ENCODE measurements at regions not wholly inside any gene's neighbourhood (a gene's known extent, or its start where the extent isn't known, plus 50 kb on each side); places are given as distances from the start of the nearest gene placed in this dataset.

DNA sequence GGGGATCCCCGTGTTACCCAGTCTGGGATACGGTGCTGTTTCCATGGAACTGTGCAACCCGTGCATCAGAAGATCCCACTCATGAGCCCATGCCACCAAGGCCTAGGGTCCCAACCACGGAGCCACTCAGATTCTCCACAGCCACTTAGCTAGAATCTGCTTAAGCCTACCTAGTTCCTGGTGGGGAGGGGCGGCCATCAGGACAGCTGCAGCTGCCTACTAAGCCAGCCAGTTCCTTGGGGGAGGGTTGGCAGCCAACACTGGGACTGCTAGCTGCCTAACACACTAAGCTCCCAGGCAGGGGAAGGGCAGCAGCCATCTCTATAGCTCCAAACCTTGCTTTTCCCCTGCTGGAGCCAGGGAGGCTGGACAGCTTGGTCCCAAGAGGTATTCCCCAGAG, 549.2 kb upstream of the BRINP3 start:
- no peak for TF ChIP-seq EZH2phosphoT487 (IDR thresholded peaks at IDR 0.05; ENCODE audit: borderline replicate concordance, low read length)
- TF ChIP-seq, protein P1, sequence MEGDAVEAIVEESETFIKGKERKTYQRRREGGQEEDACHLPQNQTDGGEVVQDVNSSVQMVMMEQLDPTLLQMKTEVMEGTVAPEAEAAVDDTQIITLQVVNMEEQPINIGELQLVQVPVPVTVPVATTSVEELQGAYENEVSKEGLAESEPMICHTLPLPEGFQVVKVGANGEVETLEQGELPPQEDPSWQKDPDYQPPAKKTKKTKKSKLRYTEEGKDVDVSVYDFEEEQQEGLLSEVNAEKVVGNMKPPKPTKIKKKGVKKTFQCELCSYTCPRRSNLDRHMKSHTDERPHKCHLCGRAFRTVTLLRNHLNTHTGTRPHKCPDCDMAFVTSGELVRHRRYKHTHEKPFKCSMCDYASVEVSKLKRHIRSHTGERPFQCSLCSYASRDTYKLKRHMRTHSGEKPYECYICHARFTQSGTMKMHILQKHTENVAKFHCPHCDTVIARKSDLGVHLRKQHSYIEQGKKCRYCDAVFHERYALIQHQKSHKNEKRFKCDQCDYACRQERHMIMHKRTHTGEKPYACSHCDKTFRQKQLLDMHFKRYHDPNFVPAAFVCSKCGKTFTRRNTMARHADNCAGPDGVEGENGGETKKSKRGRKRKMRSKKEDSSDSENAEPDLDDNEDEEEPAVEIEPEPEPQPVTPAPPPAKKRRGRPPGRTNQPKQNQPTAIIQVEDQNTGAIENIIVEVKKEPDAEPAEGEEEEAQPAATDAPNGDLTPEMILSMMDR (IDR thresholded peaks at IDR 0.05; ENCODE audit: low read depth, low read length, poor library complexity, severe bottlenecking): no peak
- no peak overlapping the region for H3K4me2 ChIP-seq (ENCODE audit: low read length)
- H4K20me1 ChIP-seq (ENCODE audit: control insufficient read depth, insufficient read depth, low read depth, low read length): no peaks in the 10 kb centered on the region
- H3K79me2 ChIP-seq (ENCODE audit: control insufficient read depth, low read length): no peaks in the 10 kb centered on the region
- no peaks in the 10 kb centered on the region for H3F3A ChIP-seq (ENCODE audit: control insufficient read depth, insufficient read depth)
- H3K4me1 ChIP-seq (ENCODE audit: control insufficient read depth, low read length): no peaks in the 10 kb centered on the region
- no peaks in the 10 kb centered on the region for H3K36me3 ChIP-seq (ENCODE audit: control insufficient read depth, low read length)
- H3K4me3 ChIP-seq (ENCODE audit: low read length): no peak overlapping the region
- H3K27ac ChIP-seq (ENCODE audit: low read depth, low read length): no peak overlapping the region
- no peaks in the 10 kb centered on the region for H3K27me3 ChIP-seq (ENCODE audit: control insufficient read depth, low read length)
- no peaks in the 10 kb centered on the region for H3K9me2 ChIP-seq (replicated peaks; ENCODE audit: control insufficient read depth, low read length)
- peaks cover 5% of the 10 kb centered on the region; the same call in 1 of the 2 replicates for H3K9me3 ChIP-seq (ENCODE audit: control insufficient read depth, insufficient read depth, low read length)

DNA sequence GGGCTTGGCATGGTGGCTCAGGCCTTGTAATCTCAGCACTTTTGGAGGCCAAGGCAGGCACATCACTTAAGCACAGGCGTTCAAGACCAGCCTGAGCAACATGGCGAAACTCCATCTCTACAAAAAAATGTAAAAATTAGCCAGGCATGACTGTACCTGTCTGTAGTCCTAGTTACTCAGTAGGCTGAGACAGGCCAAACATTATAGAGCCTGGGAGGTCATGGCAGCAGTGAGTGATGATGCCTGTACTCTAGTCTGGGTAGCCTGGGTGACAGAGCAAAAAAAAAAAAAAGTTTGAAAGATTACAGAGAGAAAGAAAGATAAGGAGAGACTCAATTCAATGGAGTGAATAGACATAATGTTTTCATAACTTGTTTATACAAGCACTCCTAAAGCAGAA, 556.5 kb upstream of the BRINP3 start:
- H3K79me2 ChIP-seq (ENCODE audit: control insufficient read depth, low read length): no peaks in the 10 kb centered on the region
- H3K9me3 ChIP-seq (ENCODE audit: control insufficient read depth, insufficient read depth, low read length): no peaks in the 10 kb centered on the region
- H3K27me3 ChIP-seq (ENCODE audit: control insufficient read depth, low read length): no peaks in the 10 kb centered on the region
- H3K9me2 ChIP-seq (replicated peaks; ENCODE audit: control insufficient read depth, low read length): no peaks in the 10 kb centered on the region
- no peaks in the 10 kb centered on the region for H3K36me3 ChIP-seq (ENCODE audit: control insufficient read depth, low read length)
- H3K4me1 ChIP-seq (ENCODE audit: control insufficient read depth, low read length): no peaks in the 10 kb centered on the region
- no peak overlapping the region for H3K27ac ChIP-seq (ENCODE audit: low read depth, low read length)
- no peak overlapping the region for H3K4me2 ChIP-seq (ENCODE audit: low read length)
- TF ChIP-seq, protein P1 (IDR thresholded peaks at IDR 0.05; ENCODE audit: low read depth, low read length, poor library complexity, severe bottlenecking): no peak
- TF ChIP-seq EZH2phosphoT487 (IDR thresholded peaks at IDR 0.05; ENCODE audit: borderline replicate concordance, low read length): no peak
- no peaks in the 10 kb centered on the region for H3F3A ChIP-seq (ENCODE audit: control insufficient read depth, insufficient read depth)
- H3K4me3 ChIP-seq (ENCODE audit: low read length): no peak overlapping the region
- no peaks in the 10 kb centered on the region for H4K20me1 ChIP-seq (ENCODE audit: control insufficient read depth, insufficient read depth, low read depth, low read length)

DNA sequence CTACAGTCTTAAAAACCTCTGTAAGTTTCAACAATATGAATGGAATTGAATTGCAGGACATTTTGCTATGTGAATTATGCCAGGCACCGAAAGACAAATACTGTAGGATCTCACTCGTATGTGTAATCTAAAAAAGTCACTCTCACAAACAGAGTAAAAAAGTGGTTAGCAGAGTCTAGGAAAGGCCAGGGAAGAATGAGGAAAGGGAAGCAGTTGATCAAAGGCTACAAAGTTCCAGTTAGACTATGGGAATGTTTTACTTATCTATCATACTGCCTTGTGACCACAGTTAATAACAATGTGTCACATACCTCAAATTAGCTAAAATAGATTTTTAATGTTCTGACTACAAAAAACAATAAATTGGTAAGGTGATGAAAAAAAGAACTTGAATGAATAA, 565.4 kb upstream of the BRINP3 start:
- Histone ChIP-seq H3K4me2 (ENCODE audit: low read length) (no peak overlapping the region), H3K4me1 (ENCODE audit: control insufficient read depth, low read length) (no peaks in the 10 kb centered on the region), H3F3A (ENCODE audit: control insufficient read depth, insufficient read depth) (no peaks in the 10 kb centered on the region), H4K20me1 (ENCODE audit: control insufficient read depth, insufficient read depth, low read depth, low read length) (no peaks in the 10 kb centered on the region), H3K9me2 (replicated peaks; ENCODE audit: control insufficient read depth, low read length) (no peaks in the 10 kb centered on the region), H3K4me3 (ENCODE audit: low read length) (no peak overlapping the region), H3K36me3 (ENCODE audit: control insufficient read depth, low read length) (no peaks in the 10 kb centered on the region), H3K27ac (ENCODE audit: low read depth, low read length) (no peak overlapping the region), H3K9me3 (ENCODE audit: control insufficient read depth, insufficient read depth, low read length) (no peaks in the 10 kb centered on the region), H3K79me2 (ENCODE audit: control insufficient read depth, low read length) (no peaks in the 10 kb centered on the region), H3K27me3 (ENCODE audit: control insufficient read depth, low read length) (no peaks in the 10 kb centered on the region)
- no peak for TF ChIP-seq EZH2phosphoT487 (IDR thresholded peaks at IDR 0.05; ENCODE audit: borderline replicate concordance, low read length)
- TF ChIP-seq, protein P1 (IDR thresholded peaks at IDR 0.05; ENCODE audit: low read depth, low read length, poor library complexity, severe bottlenecking): no peak

DNA sequence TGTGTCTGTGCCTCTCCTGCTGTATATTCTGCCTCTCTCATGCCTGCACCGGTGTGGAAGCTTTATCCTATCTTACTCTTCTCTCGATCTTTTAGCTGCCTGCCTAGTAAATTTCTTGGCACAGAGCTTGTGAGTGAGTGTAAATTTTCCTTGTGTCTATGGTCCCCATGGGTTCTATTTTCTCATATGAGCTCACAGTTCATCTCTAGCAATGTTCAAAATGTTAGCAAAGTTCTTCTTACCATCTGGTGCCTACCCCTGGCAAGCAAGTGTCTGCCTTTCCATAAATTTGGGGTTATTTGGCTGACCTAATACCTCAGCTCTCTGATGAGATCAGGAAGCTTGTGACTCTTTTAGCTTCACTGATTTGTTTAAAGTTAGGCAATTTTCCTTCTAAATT, 572.1 kb upstream of the BRINP3 start:
- Histone ChIP-seq H3K9me3 (ENCODE audit: control insufficient read depth, insufficient read depth, low read length) (no peaks in the 10 kb centered on the region), H3K27ac (ENCODE audit: low read depth, low read length) (no peak overlapping the region), H3K4me3 (ENCODE audit: low read length) (no peak overlapping the region), H3K36me3 (ENCODE audit: control insufficient read depth, low read length) (no peaks in the 10 kb centered on the region), H3F3A (ENCODE audit: control insufficient read depth, insufficient read depth) (no peaks in the 10 kb centered on the region), H3K4me2 (ENCODE audit: low read length) (no peak overlapping the region), H3K79me2 (ENCODE audit: control insufficient read depth, low read length) (no peaks in the 10 kb centered on the region), H3K9me2 (replicated peaks; ENCODE audit: control insufficient read depth, low read length) (no peaks in the 10 kb centered on the region), H4K20me1 (ENCODE audit: control insufficient read depth, insufficient read depth, low read depth, low read length) (no peaks in the 10 kb centered on the region), H3K27me3 (ENCODE audit: control insufficient read depth, low read length) (no peaks in the 10 kb centered on the region), H3K4me1 (ENCODE audit: control insufficient read depth, low read length) (no peaks in the 10 kb centered on the region)
- TF ChIP-seq, protein P1 (IDR thresholded peaks at IDR 0.05; ENCODE audit: low read depth, low read length, poor library complexity, severe bottlenecking): no peak
- no peak for TF ChIP-seq EZH2phosphoT487 (IDR thresholded peaks at IDR 0.05; ENCODE audit: borderline replicate concordance, low read length)
